NCI-H1092 (cell line): ENCODE measurements at regions not wholly inside any gene's neighbourhood (a gene's known extent, or its start where the extent isn't known, plus 50 kb on each side); places are given as distances from the start of the nearest gene placed in this dataset.
"Not testable (repeated sequence)": the region's sequence is repeated elsewhere in the genome, so short reads cannot be mapped to it uniquely, and the experiment has no call there.

Experiments used
- DNase-seq: peaks from one replicate; lab custom pipeline; 2025; lab: John Stamatoyannopoulos, UW

DNA sequence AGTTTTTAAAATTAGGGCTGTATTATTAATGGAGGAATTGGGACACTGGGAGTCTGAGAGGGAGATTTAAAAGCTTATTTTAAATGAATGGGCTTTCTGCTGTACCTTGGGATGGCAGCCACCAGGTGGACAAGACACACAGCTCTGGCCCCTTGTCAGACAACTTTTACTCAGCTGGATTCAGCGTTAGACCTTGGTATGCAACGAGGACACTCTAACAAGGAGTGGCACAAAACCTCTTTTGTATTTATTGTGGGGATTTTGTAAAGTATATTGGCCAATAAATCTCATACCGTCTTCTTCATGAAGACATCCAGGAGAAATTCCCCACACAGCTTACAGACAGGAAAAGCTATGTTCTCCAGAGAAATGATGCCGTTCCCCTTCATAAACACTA lies 105.7 kb downstream of the LCA5 start:
- no peak for DNase-seq

DNA sequence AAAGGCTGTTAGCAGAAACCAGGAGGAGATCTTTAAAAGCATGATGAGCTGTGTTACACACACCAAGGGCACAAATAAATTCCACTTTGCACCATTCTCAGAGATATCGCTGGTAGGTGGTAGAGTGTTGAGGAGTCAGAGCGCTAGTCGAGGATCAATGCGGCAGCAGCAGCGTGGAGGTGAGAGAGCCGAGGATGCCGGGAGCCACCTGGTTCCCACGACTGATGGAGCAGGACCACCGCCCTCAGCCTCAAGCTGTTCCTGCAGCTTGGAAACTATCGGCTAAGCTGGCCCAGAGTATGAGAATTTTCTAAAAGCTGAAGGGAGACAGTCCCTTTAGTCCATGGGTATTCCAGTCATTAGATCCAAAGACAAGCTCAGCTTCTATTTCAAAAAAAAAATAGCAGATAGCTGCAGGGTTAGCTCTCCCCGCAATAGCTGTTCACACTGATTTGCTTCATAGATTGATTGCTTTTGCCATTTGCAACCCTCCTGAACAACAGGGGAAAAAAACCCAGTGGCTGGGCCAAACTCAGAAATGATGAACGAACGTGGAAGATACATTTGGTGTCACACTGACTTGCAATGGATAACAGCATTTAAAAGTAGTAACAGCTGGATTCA lies 106.2 kb downstream of the LCA5 start:
- no peak for DNase-seq

DNA sequence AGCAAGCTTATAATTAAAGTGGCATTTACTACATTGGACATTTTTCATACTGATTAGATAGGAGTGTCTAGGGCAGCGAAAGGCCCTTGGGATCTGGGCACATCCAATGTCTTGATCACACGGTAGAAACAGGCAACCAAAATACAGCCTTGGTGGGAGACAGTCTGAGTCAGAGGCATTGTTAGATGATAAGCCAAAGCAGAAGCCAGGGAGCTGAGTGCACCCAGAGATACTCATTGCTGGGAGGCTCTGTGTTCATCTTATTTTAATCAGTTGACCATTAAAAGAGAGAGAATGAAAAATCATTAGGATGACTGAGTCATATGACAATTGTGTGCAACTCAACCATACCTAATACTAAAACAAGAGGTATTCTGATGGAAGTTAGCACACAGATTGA lies 109.5 kb downstream of the LCA5 start:
- no peak for DNase-seq

DNA sequence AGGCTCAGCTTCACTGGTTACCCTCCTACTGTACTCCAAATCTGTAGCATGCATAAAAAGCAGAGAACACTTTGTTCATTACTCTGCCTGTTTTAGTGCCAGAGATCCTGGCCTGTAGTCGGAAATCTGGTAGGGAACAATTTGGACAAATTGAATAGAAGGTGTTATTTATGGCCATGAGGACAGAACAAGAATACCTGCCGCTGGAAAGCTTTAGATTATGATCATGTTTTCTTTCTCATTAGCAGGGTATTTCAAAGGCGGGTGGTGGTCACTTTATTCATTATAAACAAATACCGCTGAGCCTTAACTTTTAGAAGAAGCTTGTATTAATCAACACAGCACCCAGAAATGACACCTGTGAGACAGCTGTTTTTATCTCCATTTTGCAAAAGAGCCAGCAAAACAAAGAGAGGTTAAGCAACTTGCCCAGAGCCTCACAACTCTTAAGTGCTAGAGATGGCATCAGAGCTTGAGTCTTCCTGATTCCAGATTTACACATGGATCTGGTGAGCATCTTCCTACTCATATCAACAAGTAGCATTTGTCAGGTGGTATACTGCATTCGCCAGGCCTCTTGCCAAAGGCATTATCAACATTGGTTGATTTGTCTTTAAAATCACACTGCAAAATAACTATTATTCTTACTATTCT lies 110.5 kb downstream of the LCA5 start:
- DNase-seq: no peak

DNA sequence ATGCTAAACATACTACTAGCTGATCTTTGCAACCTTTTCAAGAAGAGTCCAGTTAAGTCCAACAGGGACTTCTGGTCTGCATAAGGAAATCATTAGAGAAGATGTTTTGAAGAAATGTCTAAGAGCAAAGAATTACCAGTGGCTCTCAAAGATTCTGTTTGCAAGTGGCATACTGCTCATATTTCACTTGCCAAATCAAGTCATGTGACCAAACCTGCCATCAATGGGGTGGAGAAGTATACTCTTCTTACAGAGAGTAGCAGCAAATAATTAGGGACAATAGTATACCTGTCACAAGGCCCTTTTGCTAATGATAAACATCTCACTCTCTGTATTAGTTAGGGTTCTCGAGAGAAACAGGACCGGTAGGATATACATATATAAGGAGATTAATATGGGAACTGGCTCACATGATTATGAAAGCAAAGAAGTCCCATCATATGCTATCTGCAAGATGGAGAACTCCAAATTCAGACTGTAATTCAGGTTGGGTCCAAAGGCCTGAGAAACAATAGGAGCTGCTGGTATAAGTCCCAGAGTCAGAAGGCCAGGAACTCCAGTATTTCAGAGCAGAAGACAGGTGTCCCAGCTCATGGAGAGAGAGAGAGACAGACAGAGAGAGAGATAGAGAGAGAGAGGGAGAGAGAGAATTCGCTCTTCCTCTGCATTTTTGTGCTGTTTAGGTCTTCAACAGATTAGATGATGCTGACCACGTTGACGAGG lies 111.5 kb downstream of the LCA5 start:
- DNase-seq: no peak

DNA sequence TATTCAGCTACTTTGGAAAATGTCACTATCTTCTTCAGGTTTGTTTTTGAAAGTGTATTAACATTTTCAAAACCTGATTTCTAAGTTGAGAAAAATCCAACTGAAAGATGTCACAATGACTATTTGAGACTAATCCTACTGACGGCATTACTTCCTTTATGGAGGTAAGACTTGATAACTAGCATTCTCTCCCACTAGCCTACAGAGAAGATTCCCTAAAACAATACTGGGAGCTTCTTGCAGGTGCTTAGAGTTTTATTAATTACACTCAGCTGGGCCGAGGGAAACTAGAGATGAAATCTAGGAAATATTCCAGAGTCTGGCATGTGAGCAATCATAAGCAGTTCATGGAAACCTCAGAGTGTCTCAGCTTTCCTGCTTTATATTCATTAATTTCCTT lies 114.0 kb downstream of the LCA5 start:
- DNase-seq: no peak

DNA sequence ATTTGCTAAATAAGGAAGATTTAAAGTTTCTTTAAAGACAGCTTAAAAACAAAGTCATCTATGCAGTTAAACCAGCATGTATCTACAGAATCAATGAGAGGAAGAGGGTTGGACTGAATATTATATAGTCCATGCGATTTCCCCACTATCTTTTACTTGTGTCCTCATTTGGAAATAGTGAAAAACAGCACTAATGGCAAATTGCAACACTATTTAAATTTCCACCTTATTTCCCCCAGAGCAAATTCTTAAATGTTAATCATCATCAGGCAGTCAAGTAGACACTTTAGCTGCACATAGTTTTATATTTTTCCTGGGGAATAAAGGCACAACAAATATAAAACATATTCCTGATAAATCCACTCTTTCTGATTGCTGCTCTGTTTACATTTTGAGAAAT lies 114.6 kb downstream of the LCA5 start:
- DNase-seq: no peak

DNA sequence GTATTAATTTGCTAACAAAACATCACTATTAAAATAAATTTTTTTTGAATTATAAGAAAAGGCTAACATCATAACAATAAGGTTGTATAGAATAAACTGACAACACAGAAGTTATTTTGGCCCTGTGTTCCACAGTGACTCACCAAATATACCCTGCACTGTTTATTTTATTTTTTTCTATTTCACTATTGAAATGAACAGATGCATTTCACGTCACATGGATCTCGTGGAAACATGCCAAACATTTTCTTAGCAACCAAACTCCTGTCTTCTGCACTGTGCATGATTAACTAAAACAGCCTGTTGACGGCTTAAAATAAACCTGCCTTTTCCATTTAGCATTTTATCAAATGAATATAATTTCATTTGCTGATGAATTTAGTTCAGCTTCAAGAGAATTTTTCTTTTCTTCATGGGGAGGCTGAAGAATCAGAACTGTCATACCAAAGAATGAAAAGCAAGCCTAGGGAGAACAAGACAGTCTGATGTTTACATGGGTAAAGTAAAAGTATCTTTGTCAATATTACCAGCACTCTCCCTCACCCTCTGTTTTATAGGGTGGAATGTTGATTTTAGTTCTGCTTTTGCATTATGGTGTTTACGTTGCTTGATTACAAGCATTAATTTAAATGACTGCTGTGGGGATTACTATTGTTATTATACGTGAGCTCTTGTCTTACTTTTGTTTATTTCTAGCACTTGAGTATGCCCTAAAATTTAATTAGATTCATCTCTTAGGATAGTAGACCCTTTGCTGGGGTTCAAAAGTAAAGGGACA lies 115.3 kb downstream of the LCA5 start:
- peak; percentile 81 for DNase-seq

DNA sequence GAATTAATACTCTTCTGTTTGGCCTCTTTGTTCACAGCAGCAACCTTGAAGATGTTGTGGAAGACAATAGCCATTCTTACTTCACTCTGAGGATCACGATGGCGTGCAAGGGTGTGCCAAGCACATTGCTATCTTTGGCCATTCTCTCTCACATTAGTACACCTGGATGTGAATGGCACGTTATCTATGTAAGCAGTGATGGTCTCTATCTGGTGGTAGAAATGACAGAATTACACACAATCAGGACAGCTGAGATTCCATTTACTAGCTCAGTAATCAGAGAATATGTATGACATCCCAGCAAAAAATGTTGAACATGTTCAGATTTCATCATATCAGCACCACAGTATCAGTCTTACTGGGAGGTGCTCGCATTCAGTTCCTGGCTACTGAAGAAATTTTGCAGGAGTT lies 116.2 kb downstream of the LCA5 start:
- no peak for DNase-seq

DNA sequence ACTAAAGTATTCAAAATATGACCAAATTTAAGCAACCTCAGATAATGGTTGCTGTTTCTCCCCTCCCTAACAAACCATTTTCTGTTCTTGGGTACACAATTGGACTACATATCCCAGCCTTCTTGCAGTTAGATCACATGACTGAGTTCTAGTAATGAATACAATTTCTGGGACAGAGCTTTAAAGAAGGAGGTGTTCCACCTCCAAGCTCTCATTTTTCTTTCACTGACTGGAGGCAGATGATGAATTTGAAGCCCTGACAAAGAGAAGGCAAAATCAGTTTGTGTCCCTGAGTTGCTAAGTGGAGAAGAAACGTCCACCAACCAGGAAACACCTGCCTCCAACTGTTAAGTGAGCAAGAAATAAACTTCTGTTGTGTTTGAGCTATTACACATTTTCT lies 117.2 kb downstream of the LCA5 start:
- DNase-seq: no peak

DNA sequence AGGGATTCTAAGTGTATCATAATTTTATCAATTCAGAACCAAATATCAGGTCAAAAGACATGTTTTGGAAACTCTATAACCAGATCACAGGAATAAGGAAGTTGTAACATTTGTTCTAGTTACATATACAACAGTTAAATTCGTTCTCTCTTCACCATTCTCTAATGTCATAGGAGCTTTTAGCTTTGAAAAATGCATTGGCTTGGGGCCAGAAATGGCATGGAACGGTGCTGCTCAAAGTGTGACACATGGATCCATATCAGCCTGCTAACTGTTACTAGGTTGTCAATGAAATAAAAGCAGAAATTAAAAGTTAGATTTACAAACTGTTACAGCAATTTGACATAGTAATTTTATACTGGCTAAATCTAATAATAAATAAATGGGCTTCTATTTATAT lies 120.3 kb downstream of the LCA5 start:
- no peak for DNase-seq

DNA sequence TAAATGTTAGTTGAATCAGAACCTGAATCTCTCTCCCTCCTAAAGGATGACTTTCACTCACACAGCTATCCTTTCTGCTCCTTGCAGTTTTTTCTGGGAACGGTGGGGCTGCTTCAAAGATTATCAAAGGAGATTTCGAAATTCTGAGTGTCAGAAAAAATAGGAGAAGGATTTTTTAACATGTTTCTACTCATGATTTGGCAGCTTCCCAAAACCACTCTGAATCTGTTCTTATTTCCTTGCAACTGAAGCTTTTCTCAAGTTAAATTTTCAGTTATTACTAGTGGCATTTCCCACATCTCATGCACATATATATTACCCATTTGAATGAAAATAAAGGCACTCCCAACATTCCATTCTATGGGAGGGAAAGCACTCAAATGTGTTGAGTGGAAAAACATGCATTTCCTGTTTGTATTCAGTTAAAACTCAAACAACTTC lies 123.6 kb downstream of the LCA5 start:
- no peak for DNase-seq

DNA sequence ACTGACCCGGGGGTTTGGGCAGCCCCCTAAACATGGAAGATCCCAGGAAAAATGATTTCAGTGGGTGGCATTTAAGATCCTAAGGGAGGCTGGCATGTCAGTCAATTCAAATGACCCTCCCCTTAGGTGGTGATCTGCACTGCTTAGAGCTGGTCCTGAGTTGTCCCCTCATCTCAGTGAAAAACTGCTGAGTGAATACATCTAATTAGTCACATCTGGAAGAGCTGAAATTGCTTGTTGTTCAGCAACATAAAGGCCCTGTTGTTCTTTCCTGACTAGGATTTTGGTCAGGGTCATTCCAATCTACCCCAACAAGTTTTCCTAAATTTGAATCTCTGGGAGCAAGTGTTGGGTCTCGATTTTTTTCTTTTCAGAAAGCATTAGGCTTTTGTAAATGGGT lies 126.4 kb downstream of the LCA5 start:
- DNase-seq: no peak

DNA sequence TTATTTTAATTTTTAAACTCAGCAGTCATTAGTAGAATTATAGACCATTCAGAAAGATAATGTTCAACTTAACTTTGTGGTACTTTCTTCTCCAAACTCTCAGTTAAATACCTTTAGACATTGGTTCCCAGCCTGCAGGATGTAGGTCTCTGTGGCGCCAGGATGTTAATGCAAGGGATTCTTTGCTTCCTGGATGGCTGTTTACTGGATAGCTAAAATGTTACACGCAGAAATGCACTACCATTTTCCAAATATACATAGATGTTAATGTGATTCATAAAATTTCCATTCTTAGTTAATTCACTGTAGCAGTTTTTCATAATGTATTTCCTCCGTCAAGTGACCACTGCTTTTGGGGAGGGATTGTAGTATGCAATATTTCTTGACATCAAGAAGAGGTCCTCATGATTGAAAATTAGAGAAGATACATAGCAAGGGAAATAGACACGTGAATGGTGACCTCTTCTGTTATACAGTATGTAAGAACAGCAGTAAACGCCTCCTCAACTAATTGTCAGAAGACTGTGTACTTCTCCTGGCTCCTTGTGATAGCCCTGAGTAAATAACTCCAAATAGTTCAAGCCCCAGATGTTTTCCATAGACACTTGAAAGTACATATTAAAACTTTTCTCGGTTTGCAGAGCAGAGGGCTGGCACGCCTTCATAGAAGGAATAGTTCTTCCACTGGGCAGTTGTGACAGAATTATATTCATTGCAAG lies 128.8 kb downstream of the LCA5 start:
- no peak for DNase-seq

DNA sequence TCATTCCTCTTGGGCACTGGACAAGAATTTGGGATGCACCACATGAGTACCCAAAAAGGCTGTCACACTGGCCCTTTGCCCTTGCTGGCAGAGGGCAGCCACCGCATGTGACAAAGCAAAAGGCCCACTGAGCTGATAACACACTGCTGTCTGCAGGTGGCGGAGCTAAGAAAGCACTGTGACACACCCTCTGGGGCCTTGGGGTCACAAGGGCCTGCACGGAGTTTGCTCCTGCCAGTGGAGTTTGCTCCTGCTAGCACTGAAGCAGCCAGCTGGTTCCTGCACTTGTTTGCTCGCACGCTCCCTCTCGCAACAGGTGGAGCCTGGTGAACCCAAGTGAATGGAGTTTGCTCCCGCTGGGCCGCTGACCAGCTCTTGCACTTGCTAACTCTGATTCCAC lies 132.6 kb downstream of the LCA5 start:
- DNase-seq: no peak

DNA sequence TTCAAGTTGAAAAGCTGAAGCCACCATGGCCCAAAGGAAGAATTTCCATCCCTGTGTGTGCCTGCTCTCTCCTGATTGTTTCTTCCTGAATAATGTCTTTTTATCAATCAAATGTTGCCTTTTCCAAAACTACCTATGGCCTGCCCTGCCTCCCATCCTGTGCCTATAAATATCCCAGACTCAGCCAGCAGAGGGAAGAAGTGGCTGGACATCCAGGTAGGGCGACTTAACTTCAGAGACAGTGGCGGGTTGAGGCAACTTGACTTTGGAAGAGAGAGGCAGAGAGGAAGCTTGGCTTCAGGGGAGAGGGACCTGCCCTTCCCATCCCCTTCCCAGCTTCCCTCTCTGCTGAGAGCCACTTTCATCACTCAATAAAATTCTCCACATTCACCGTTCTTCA lies 133.0 kb downstream of the LCA5 start:
- no peak for DNase-seq

DNA sequence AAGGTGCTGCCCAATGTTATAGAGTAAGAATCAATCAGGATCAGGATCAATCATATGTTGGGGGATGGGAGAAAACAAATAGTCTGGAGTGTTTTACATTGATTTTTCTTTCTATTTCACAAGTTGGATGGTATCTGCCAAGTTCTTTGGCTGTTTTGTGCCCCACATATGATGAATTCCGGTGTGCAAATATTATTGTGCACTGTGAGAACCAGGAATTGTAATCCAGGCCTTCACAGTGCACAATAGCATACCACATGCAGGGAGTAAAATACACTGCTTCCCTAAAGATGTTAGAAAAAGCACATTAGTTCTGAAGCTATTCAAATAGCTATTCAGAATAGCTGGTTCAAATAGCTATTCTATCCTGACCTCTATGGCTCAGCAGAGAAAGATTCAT lies 133.7 kb downstream of the LCA5 start:
- no peak for DNase-seq

DNA sequence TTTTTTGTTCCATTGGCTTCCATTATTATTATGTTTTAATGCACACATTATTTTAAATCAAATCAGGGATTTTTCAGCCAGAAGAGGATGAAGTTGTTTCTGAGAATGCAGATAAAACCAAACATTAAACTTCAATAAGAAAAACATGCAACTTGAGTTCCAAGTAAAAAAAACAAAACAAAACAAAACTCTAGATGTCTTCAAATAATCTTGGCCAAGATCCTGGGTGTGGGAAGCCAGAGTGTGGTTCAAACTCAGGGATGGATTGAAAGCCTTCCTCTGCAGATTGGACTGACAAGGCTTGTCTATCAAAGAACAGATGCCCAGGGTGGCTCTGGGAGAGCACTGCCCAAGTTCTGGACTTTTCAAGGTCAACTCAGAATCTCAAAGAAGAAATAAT lies 134.1 kb downstream of the LCA5 start:
- DNase-seq: no peak

DNA sequence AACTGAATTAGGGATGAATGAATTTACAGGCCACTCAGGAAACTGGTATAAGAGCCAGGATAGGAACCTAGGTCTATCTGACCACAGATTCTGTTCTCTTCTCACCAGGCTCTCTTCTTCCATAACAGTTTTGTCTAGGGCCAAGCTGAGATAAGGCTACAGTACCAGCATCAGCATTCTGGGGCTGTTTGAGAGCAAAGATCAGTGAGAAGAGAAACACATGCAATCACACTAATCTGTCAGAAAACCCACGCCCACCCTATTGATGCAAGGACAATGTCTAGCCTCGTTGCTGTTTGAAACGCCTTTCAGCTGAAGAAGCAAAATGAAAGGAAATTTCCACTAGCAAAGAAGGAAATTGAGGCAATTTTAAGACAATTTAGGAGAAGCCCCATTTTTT lies 137.7 kb downstream of the LCA5 start:
- DNase-seq: no peak

DNA sequence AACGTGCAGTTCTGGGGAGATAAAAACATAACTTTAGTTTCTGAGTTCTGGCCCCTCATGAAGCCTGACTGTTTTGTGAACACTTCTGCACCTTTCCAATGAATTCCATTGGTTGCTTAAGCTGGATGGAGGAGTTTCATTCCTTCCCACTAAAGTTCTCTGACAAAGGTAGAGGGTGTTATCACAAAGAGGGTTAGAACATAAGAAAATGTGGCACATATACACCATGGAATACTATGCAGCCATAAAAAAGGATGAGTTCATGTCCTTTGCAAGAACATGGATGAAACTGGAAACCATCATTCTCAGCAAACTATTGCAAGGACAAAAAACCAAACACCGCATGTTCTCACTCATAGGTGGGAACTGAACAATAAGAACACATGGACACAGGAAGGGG lies 138.6 kb downstream of the LCA5 start:
- not testable (repeated sequence) for DNase-seq

DNA sequence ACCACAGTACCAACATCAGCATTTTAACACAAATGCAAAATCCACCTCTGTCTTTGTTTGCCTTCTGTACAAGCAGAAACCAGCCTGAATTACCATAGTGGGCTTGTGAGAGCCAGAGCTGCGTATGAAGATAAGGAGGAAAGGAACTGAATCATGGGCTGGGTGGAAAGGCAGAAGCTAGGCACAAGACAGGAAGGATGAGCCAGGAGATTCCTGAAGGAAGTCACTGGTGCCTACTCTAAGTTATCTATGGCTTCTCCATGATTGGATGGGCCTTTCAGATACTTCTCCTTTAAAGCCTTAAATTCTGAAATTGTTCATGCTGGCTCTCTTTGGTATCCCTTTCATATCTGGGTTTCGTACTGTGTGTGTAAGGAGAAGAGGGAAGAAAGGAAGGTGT lies 140.6 kb downstream of the LCA5 start:
- DNase-seq: no peak

DNA sequence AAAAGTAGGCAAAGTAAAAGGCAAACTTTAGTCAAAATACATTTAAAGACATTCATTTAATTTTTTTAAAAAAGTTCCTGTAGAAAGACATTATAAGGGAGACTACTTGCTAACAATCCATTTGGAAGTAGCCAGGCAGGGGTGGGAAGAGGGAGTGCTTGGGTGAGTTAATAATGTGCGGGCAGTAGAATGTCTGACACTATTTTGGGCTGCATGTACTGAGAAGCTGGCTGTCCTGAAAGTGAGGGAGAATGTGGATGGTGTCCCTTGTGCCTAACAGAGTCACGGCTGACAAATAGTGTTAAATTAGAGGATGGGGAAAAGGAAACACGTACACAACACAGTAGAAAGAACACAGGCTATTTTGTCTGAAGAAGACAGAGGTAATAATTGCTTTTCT lies 142.5 kb downstream of the LCA5 start:
- DNase-seq: no peak
